CD14-positive monocyte (primary cell): ENCODE measurements at regions not wholly inside any gene's neighbourhood (a gene's known extent, or its start where the extent isn't known, plus 50 kb on each side); places are given as distances from the start of the nearest gene placed in this dataset.

Experiments
- DNase-seq, 3 donors: peaks; one replicate each; pipeline ENCODE4 v3.0.0-alpha.2; 2011 to 2022
- H2AFZ ChIP-seq: 2 replicates; pipeline ENCODE4 v1.6.0; 2012; ENCODE audit warnings: mild to moderate bottlenecking, low read depth, low read length, inconsistent platforms; ENCODE audit not compliant: insufficient read depth, poor library complexity, severe bottlenecking
- H3K27ac ChIP-seq, 2 donors: 1 replicate in 1 of 2; 2 replicates in 1 of 2; pipeline ENCODE4 v1.5.1; 2012 to 2013; ENCODE audit warnings: low read length in 2 of 2, control low read depth in 1 of 2, inconsistent platforms in 1 of 2, low read depth in 1 of 2, mild to moderate bottlenecking in 1 of 2
- H3K27me3 ChIP-seq, 2 donors: one replicate each; pipeline versions ENCODE4 v1.6.0 to v1.6.1; 2011 to 2013; ENCODE audit warnings: low read length in 2 of 2; ENCODE audit not compliant: control insufficient read depth in 2 of 2, insufficient read depth in 2 of 2
- H3K36me3 ChIP-seq, 2 donors: replicated peaks in 1 of 2; 1 replicate in 1 of 2; 2 replicates in 1 of 2; pipeline versions ENCODE4 v1.5.1 to v1.6.1; 2012 to 2013; ENCODE audit warnings: low read length in 2 of 2, control low read depth in 1 of 2, inconsistent platforms in 1 of 2, mild to moderate bottlenecking in 1 of 2; ENCODE audit not compliant: insufficient read depth in 2 of 2, control insufficient read depth in 1 of 2
- H3K4me1 ChIP-seq, 2 donors: 1 replicate in 1 of 2; 2 replicates in 1 of 2; pipeline versions ENCODE4 v1.5.1 to v1.6.1; 2012 to 2013; ENCODE audit warnings: low read length in 2 of 2, control low read depth in 1 of 2, inconsistent platforms in 1 of 2, mild to moderate bottlenecking in 1 of 2, moderate library complexity in 1 of 2; ENCODE audit not compliant: insufficient read depth in 2 of 2, control insufficient read depth in 1 of 2
- H3K4me2 ChIP-seq: replicated peaks from 2 replicates; pipeline ENCODE3; 2012; ENCODE audit warnings: low read length, moderate library complexity, mild to moderate bottlenecking; ENCODE audit not compliant: poor library complexity, severe bottlenecking; ENCODE audit errors: extremely low read depth
- H3K4me3 ChIP-seq, 3 experiments: fragments of 200-600 bp in 1 of 3; sonication (generic) in 1 of 3; replicated peaks in 1 of 3; 1 replicate in 2 of 3; 2 replicates in 1 of 3; pipeline ENCODE4 v1.5.1; 2011 to 2013; ENCODE audit warnings: low read length in 3 of 3, mild to moderate bottlenecking in 3 of 3, control low read depth in 2 of 3, low read depth in 2 of 3, inconsistent platforms in 1 of 3, moderate library complexity in 1 of 3
- H3K79me2 ChIP-seq: 2 replicates; pipeline ENCODE4 v1.6.0; 2012; ENCODE audit warnings: mild to moderate bottlenecking, control low read depth, inconsistent platforms, low read length, moderate library complexity; ENCODE audit not compliant: insufficient read depth
- H3K9ac ChIP-seq: 2 replicates; pipeline ENCODE4 v1.6.0; 2017; ENCODE audit warnings: low read length, mild to moderate bottlenecking; ENCODE audit not compliant: insufficient read depth, poor library complexity, severe bottlenecking
- H3K9me3 ChIP-seq, 2 donors: replicated peaks in 1 of 2; 1 replicate in 1 of 2; 2 replicates in 1 of 2; pipeline versions ENCODE4 v1.5.1 to v1.6.1; 2012 to 2013; ENCODE audit warnings: low read length in 2 of 2, control low read depth in 1 of 2; ENCODE audit not compliant: control insufficient read depth in 1 of 2, insufficient read depth in 1 of 2
- H4K20me1 ChIP-seq: 2 replicates; pipeline ENCODE4 v1.6.0; 2012; ENCODE audit warnings: mild to moderate bottlenecking, low read length, control low read depth, moderate library complexity; ENCODE audit not compliant: insufficient read depth
- H3K27ac Mint-ChIP-seq, 7 donors: one replicate each; pipeline ENCODE4 v1.8.0; 2020; ENCODE audit warnings: mild to moderate bottlenecking in 7 of 7, mixed read lengths in 7 of 7, moderate library complexity in 6 of 7, inconsistent platforms in 2 of 7
- H3K27me3 Mint-ChIP-seq, 3 donors: one replicate each; pipeline ENCODE4 v1.8.0; 2021 to 2022; ENCODE audit warnings: low read depth in 3 of 3, mild to moderate bottlenecking in 3 of 3, mixed read lengths in 3 of 3, moderate library complexity in 3 of 3, inconsistent platforms in 1 of 3
- H3K36me3 Mint-ChIP-seq, 2 donors: one replicate each; pipeline ENCODE4 v1.8.0; 2020; ENCODE audit warnings: mixed read lengths in 2 of 2, inconsistent platforms in 1 of 2, mild to moderate bottlenecking in 1 of 2
- H3K4me1 Mint-ChIP-seq: one replicate; pipeline ENCODE4 v1.8.0; 2020; ENCODE audit warnings: mild to moderate bottlenecking, mixed read lengths
- H3K4me3 Mint-ChIP-seq, 2 donors: one replicate each; pipeline ENCODE4 v1.8.0; 2020; ENCODE audit warnings: mild to moderate bottlenecking in 2 of 2, mixed read lengths in 2 of 2, moderate library complexity in 1 of 2
- H3K9me3 Mint-ChIP-seq, 7 donors: one replicate each; pipeline ENCODE4 v1.8.0; 2020 to 2022; ENCODE audit warnings: mixed read lengths in 7 of 7, mild to moderate bottlenecking in 6 of 7, moderate library complexity in 6 of 7, inconsistent platforms in 2 of 7
- WGBS: methylation state at CpG from one replicate; pipeline ENCODE4 v1.1.5; 2013; ENCODE audit warnings: missing lambda C conversion rate; ENCODE audit not compliant: insufficient coverage; 5-methylcytosine and 5-hydroxymethylcytosine counted together
- intact Hi-C, 2 donors: fragments of 100-400 bp; cut with micrococcal nuclease; formaldehyde crosslinking; loops; one replicate each; pipeline versions ENCODE4 v1.15.0 to v1.15.1; 2023
- TF ChIP-seq, protein P1 (sequence below): fragments of 200-600 bp; IDR thresholded peaks from one replicate; pipeline ENCODE4 v1.8.0; 2022; ENCODE audit warnings: antibody characterized with exemption, mild to moderate bottlenecking

DNA sequence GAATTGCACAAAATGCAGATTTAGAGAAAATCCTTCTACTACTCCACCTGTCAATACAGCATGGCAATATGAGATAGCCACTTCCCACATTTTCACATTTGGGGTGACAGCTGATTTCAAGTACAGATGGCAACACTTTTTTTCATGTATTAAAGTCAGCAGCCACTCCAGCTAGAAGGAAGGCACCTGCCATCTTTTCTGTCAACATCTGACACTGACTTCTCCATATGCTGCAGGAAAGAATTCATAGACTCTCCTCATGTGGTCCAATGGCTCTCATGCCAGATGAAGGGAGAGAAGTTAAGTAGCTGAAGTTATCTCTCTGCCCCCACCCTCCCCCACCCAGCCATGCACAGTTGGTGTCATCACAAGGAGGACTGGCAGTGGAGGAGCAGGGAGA is 912.0 kb downstream of the SORCS1 start:
- intact Hi-C loops = no loop called here
- Histone ChIP-seq H3K36me3 (no peaks in the 10 kb centered on the region), H4K20me1 (no peaks in the 10 kb centered on the region), H3K9ac (no peak overlapping the region), H3K4me3 (no peak overlapping the region), H3K27me3 (no peaks in the 10 kb centered on the region), H3K4me2 (no peak overlapping the region), H3K79me2 (no peaks in the 10 kb centered on the region), H3K4me1 (no peaks in the 10 kb centered on the region), H3K9me3 (peaks cover 0 to 3% of the 10 kb centered on the region in 2 donors), H3K27ac (no peak overlapping the region), H2AFZ (no peak overlapping the region)
- Mint-ChIP-seq H3K27ac (no peak overlapping the region), H3K36me3 (no peaks in the 10 kb centered on the region), H3K27me3 (no peaks in the 10 kb centered on the region), H3K9me3 (peaks cover 0 to 4% (median 2%) of the 10 kb centered on the region in 7 donors), H3K4me3 (no peak overlapping the region), H3K4me1 (no peaks in the 10 kb centered on the region)
- DNase-seq = no peak
- TF ChIP-seq, protein P1, sequence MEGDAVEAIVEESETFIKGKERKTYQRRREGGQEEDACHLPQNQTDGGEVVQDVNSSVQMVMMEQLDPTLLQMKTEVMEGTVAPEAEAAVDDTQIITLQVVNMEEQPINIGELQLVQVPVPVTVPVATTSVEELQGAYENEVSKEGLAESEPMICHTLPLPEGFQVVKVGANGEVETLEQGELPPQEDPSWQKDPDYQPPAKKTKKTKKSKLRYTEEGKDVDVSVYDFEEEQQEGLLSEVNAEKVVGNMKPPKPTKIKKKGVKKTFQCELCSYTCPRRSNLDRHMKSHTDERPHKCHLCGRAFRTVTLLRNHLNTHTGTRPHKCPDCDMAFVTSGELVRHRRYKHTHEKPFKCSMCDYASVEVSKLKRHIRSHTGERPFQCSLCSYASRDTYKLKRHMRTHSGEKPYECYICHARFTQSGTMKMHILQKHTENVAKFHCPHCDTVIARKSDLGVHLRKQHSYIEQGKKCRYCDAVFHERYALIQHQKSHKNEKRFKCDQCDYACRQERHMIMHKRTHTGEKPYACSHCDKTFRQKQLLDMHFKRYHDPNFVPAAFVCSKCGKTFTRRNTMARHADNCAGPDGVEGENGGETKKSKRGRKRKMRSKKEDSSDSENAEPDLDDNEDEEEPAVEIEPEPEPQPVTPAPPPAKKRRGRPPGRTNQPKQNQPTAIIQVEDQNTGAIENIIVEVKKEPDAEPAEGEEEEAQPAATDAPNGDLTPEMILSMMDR = no peak

DNA sequence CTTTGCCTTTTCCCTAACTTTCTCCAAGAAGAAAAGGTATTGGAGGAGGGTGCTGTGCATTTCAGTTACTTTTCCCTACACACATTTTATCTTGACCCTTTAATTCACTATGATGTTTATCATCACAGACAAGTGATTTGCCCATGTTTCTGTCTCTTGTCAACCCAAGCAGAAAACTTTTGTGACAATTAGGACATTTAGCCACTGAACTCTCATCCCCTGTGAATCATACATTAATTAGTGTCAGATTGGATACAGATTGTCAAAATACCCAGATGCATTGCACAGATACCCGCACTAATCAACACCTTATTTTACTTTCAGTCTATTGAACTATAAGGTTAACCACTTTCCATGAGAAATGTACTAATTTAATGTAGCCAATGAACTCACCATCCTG is 912.9 kb downstream of the SORCS1 start:
- Histone ChIP-seq H3K4me1 (no peaks in the 10 kb centered on the region), H2AFZ (no peak overlapping the region), H3K9ac (no peak overlapping the region), H3K79me2 (no peaks in the 10 kb centered on the region), H3K36me3 (no peaks in the 10 kb centered on the region), H3K4me3 (no peak overlapping the region), H3K27me3 (no peaks in the 10 kb centered on the region), H3K4me2 (no peak overlapping the region), H4K20me1 (no peaks in the 10 kb centered on the region), H3K9me3 (no peaks in the 10 kb centered on the region), H3K27ac (no peak overlapping the region)
- H3K36me3 Mint-ChIP-seq = no peaks in the 10 kb centered on the region
- no peaks in the 10 kb centered on the region for H3K4me1 Mint-ChIP-seq
- no peak overlapping the region for H3K27ac Mint-ChIP-seq
- peaks cover 0 to 2% (median 2%) of the 10 kb centered on the region in 7 donors for H3K9me3 Mint-ChIP-seq
- no peak for DNase-seq
- H3K27me3 Mint-ChIP-seq = no peaks in the 10 kb centered on the region
- TF ChIP-seq, protein P1 = no peak
- WGBS = no CpG with 5 or more reads among the region's 1 CpG
- H3K4me3 Mint-ChIP-seq = no peak overlapping the region
- intact Hi-C loops = no loop called here
